HCT116 (cell line): ENCODE measurements at regions not wholly inside any gene's neighbourhood (a gene's known extent, or its start where the extent isn't known, plus 50 kb on each side); places are given as distances from the start of the nearest gene placed in this dataset.

ENCODE experiments used
- CTCF ChIP-seq, 3 experiments: fragments of 200-600 bp in 1 of 3; sonication (generic) in 1 of 3; IDR thresholded peaks in 2 of 3; conservative IDR thresholded peaks in 1 of 3; 2 replicates each; pipeline ENCODE4 v1.5.1; 2012 to 2017; ENCODE audit warnings: low read depth in 2 of 3, low read length in 2 of 3, antibody characterized with exemption in 1 of 3, borderline replicate concordance in 1 of 3, control low read depth in 1 of 3, mild to moderate bottlenecking in 1 of 3, mixed read lengths in 1 of 3, mixed run types in 1 of 3, moderate library complexity in 1 of 3; ENCODE audit not compliant: insufficient read depth in 1 of 3
- EGR1 ChIP-seq: IDR thresholded peaks from 2 replicates; pipeline ENCODE4 v1.6.1; 2012; ENCODE audit warnings: low read depth
- ELF1 ChIP-seq: IDR thresholded peaks from 2 replicates; pipeline ENCODE4 v1.6.1; 2012; ENCODE audit warnings: low read depth, borderline replicate concordance
- EZH2 ChIP-seq: fragments of 200-600 bp; sonication (generic); IDR thresholded peaks from 2 replicates; pipeline ENCODE4 v1.6.1; 2017; ENCODE audit warnings: antibody characterized with exemption, mixed run types
- EZH2phosphoT487 ChIP-seq: fragments of 200-600 bp; IDR thresholded peaks from 2 replicates; pipeline ENCODE4 v1.6.1; 2018; ENCODE audit warnings: antibody characterized with exemption, borderline replicate concordance
- JUND ChIP-seq: IDR thresholded peaks from 2 replicates; pipeline ENCODE4 v1.6.1; 2012
- POLR2A ChIP-seq: IDR thresholded peaks from 2 replicates; pipeline ENCODE4 v1.7.0; 2011; ENCODE audit warnings: borderline replicate concordance; ENCODE audit not compliant: insufficient read depth, insufficient read length; ENCODE audit errors: extremely low read depth
- POLR2AphosphoS5 ChIP-seq: IDR thresholded peaks from 2 replicates; pipeline ENCODE4 v1.6.1; 2011; ENCODE audit warnings: mild to moderate bottlenecking, low read depth, low read length, moderate library complexity
- RAD21 ChIP-seq: IDR thresholded peaks from 2 replicates; pipeline ENCODE4 v1.6.1; 2012; ENCODE audit warnings: low read depth, mild to moderate bottlenecking
- REST ChIP-seq: IDR thresholded peaks from 2 replicates; pipeline ENCODE4 v1.6.1; 2012; ENCODE audit warnings: low read depth
- SP1 ChIP-seq: IDR thresholded peaks from 2 replicates; pipeline ENCODE4 v1.6.1; 2012; ENCODE audit warnings: low read depth
- SRF ChIP-seq: IDR thresholded peaks from 2 replicates; pipeline ENCODE4 v1.6.1; 2012; ENCODE audit warnings: low read depth
- YY1 ChIP-seq: IDR thresholded peaks from 2 replicates; pipeline ENCODE4 v1.6.1; 2011; ENCODE audit warnings: low read length, low read depth, moderate library complexity, mild to moderate bottlenecking; ENCODE audit not compliant: insufficient replicate concordance; ENCODE audit errors: extremely low read depth
- ZBTB33 ChIP-seq: IDR thresholded peaks from 2 replicates; pipeline ENCODE4 v1.6.1; 2011; ENCODE audit warnings: mild to moderate bottlenecking, low read length, moderate library complexity; ENCODE audit not compliant: insufficient replicate concordance; ENCODE audit errors: extremely low read depth

GRCh38 chr4:41420541-41420940, 117.4 kb upstream of the LIMCH1 start:
- TF ChIP-seq YY1 = no peak
- TF ChIP-seq CTCF (IDR thresholded peaks at IDR 0.05 in 2 of 3, conservative IDR thresholded peaks at IDR 0.05 in 1 of 3; ENCODE audit: borderline replicate concordance in 1 of 3, insufficient read depth in 1 of 3, low read depth in 2 of 3, low read length in 2 of 3) = no peak
- TF ChIP-seq POLR2A = no peak
- TF ChIP-seq EZH2 = no peak
- no peak for TF ChIP-seq POLR2AphosphoS5
- TF ChIP-seq EGR1 = no peak
- TF ChIP-seq SP1 = no peak
- TF ChIP-seq REST = no peak
- no peak for TF ChIP-seq EZH2phosphoT487
- no peak for TF ChIP-seq ELF1
- no peak for TF ChIP-seq ZBTB33
- TF ChIP-seq JUND = no peak
- TF ChIP-seq RAD21 = no peak
- no peak for TF ChIP-seq SRF
